ENCODE measurements at regions not wholly inside any gene's neighbourhood (a gene's known extent, or its start where the extent isn't known, plus 50 kb on each side); places are given as distances from the start of the nearest gene placed in this dataset.
A peak's percentile ranks its signal among the peaks of the same experiment; 100 is the strongest.

DNA sequence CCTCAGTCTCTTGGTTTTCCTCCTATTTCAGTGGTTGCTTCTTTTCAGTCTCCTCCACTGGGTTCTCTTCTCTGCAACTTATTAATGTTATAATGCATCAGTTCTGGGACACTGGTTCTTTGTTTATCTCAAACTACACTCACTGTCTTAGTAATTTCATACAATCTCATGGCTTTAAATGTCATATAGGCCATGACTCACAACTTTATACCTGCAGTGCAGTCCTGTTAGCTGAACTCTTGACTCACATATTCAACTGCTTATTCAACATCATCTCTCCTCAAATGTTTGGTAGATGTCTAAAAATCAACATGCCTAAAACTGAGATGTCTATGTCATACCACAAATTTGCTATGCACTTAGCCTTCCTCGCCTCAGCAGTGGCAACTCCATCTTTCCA, 101.2 kb upstream of the PALS2 start:
- H3K4me3 ChIP-seq (IDR thresholded peaks at IDR 0.05; ENCODE audit: insufficient read depth, low read depth, low read length): no peak overlapping the region
- H3K4me1 ChIP-seq (ENCODE audit: low read depth, poor library complexity, severe bottlenecking): peaks cover 6% of the 10 kb centered on the region
- no peak for TF ChIP-seq CTCF (conservative IDR thresholded peaks at IDR 0.05; ENCODE audit: low read depth, low read length)
- no peak overlapping the region for H3K4me2 ChIP-seq
- H3K79me2 ChIP-seq (ENCODE audit: insufficient read depth, low read depth): no peaks in the 10 kb centered on the region
- no peaks in the 10 kb centered on the region for H4K20me1 ChIP-seq (ENCODE audit: insufficient read depth)
- H3K27me3 ChIP-seq (ENCODE audit: insufficient read depth, low read depth): no peaks in the 10 kb centered on the region
- no peaks in the 10 kb centered on the region for H3K36me3 ChIP-seq (ENCODE audit: insufficient read depth)
- no peak overlapping the region for H2AFZ ChIP-seq (ENCODE audit: low read depth)
- H3K9ac ChIP-seq: no peak overlapping the region
- H3K27ac ChIP-seq: no peak overlapping the region

DNA sequence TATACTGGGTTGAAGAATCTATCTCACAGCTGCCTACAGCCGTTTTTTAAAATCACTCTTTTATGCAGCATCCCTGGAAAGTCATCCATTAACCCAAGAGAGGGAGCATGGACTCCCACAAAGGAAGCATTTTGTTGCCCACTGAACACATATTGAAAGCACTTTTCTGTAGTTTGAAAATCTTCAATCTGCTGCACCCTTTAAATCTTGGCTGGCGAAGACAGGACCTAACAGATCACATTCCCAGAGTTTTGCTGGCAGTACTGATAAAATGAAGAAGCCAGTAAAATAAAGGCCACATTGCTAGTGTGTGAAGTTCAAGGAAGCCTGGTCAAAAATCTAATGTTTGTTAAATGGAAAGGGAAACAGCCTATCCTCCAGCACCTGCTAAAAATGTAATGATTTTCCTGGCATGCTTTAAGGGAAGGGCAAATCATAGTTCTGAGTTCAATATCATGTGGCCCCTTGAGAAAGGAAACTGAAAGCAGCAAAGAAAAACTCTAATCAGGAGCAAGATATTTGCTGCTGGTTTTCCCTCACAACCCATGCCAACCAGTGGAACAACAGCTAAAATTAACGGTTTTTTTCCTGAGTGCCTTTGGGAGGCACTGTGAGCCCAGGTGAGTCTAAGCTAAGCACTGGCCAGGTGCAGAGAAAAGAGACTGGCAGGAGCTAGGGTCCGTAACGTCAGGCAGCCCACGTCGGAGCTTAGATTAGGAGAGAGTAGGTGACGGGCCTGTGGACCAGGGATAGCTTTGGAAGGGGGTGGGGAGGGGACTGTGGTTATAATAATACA, 97.9 kb upstream of the PALS2 start:
- no peaks in the 10 kb centered on the region for H4K20me1 ChIP-seq (ENCODE audit: insufficient read depth)
- peaks cover 14% of the 10 kb centered on the region for H3K4me1 ChIP-seq (ENCODE audit: low read depth, poor library complexity, severe bottlenecking)
- no peak overlapping the region for H2AFZ ChIP-seq (ENCODE audit: low read depth)
- no peak overlapping the region for H3K4me2 ChIP-seq
- no peak overlapping the region for H3K27ac ChIP-seq
- H3K4me3 ChIP-seq (IDR thresholded peaks at IDR 0.05; ENCODE audit: insufficient read depth, low read depth, low read length): no peak overlapping the region
- H3K9ac ChIP-seq: no peak overlapping the region
- no peaks in the 10 kb centered on the region for H3K27me3 ChIP-seq (ENCODE audit: insufficient read depth, low read depth)
- H3K79me2 ChIP-seq (ENCODE audit: insufficient read depth, low read depth): no peaks in the 10 kb centered on the region
- H3K36me3 ChIP-seq (ENCODE audit: insufficient read depth): no peaks in the 10 kb centered on the region
- no peak for TF ChIP-seq CTCF (conservative IDR thresholded peaks at IDR 0.05; ENCODE audit: low read depth, low read length)

DNA sequence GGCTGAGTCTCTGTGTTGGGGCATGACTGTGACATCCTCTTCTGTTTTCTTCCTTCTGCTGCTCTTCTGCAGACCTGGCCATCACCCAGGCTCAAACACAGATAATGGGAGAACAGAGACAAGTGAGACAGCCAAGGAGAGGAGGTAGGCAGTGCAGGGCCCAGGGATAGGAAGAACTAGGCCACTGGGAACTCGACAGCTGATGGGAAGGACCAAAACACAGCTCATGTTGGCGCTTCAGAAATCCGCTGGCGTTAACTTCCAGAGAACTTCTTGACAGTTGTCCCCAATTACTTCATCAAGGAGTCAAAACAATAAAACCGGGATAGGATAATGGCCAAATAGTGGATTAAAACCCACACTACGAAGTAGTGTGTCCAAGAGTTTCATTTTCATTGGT, 97.0 kb upstream of the PALS2 start:
- no peak overlapping the region for H3K4me3 ChIP-seq (IDR thresholded peaks at IDR 0.05; ENCODE audit: insufficient read depth, low read depth, low read length)
- H3K9ac ChIP-seq: no peak overlapping the region
- H2AFZ ChIP-seq (ENCODE audit: low read depth): no peak overlapping the region
- no peak overlapping the region for H3K27ac ChIP-seq
- H3K4me2 ChIP-seq: no peak overlapping the region
- no peak for TF ChIP-seq CTCF (conservative IDR thresholded peaks at IDR 0.05; ENCODE audit: low read depth, low read length)
- H3K27me3 ChIP-seq (ENCODE audit: insufficient read depth, low read depth): no peaks in the 10 kb centered on the region
- H3K36me3 ChIP-seq (ENCODE audit: insufficient read depth): no peaks in the 10 kb centered on the region
- H4K20me1 ChIP-seq (ENCODE audit: insufficient read depth): no peaks in the 10 kb centered on the region
- no peaks in the 10 kb centered on the region for H3K79me2 ChIP-seq (ENCODE audit: insufficient read depth, low read depth)
- H3K4me1 ChIP-seq (ENCODE audit: low read depth, poor library complexity, severe bottlenecking): peaks cover 14% of the 10 kb centered on the region

DNA sequence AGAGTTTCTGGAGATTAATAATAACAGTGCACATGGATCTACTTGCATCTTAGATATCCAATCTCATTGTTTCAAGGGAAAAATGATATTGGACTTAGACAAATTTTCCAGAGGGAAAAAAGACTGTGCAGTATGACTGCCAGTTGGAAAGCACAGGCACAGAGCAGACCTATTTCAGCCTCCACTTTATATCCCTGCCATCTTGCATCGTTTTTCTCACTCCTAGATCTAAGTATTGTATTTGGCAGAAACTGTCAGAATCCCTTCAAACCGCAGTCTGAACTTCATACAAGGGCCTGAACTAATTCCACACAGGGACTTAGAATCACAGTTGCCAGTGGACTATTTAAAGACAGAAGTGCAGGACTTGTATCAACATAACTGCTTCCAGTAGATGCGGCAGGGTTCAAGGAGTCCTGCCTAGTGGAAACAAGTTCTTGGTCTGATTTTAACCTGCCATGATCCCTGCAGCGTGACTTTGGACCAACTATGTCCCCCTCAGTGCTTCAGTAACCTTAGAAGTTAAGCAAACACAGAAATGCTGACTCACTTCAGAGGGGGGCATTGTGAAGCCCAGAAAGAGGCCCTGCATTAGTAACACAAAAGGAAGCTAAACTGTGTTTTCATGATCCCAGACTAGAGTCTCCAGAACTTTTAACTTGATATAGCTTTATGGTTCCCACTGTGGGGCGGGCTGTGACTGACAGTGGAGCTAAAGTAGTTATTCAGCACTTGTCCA, 95.7 kb upstream of the PALS2 start:
- H3K4me2 ChIP-seq: peak overlapping the region; percentile 3; the same call in 1 of the 2 replicates
- H3K9ac ChIP-seq: no peak overlapping the region
- TF ChIP-seq CTCF (conservative IDR thresholded peaks at IDR 0.05; ENCODE audit: low read depth, low read length): no peak
- H4K20me1 ChIP-seq (ENCODE audit: insufficient read depth): no peaks in the 10 kb centered on the region
- peak overlapping the region; percentile 21; the same call in 1 of the 2 replicates for H2AFZ ChIP-seq (ENCODE audit: low read depth)
- no peak overlapping the region for H3K4me3 ChIP-seq (IDR thresholded peaks at IDR 0.05; ENCODE audit: insufficient read depth, low read depth, low read length)
- no peaks in the 10 kb centered on the region for H3K36me3 ChIP-seq (ENCODE audit: insufficient read depth)
- no peaks in the 10 kb centered on the region for H3K79me2 ChIP-seq (ENCODE audit: insufficient read depth, low read depth)
- no peak overlapping the region for H3K27ac ChIP-seq
- H3K4me1 ChIP-seq (ENCODE audit: low read depth, poor library complexity, severe bottlenecking): peaks cover 14% of the 10 kb centered on the region
- H3K27me3 ChIP-seq (ENCODE audit: insufficient read depth, low read depth): no peaks in the 10 kb centered on the region

Data from KMS-11 (cell line).